ENCODE measurements at regions not wholly inside any gene's neighbourhood (a gene's known extent, or its start where the extent isn't known, plus 50 kb on each side); places are given as distances from the start of the nearest gene placed in this dataset.

DNA sequence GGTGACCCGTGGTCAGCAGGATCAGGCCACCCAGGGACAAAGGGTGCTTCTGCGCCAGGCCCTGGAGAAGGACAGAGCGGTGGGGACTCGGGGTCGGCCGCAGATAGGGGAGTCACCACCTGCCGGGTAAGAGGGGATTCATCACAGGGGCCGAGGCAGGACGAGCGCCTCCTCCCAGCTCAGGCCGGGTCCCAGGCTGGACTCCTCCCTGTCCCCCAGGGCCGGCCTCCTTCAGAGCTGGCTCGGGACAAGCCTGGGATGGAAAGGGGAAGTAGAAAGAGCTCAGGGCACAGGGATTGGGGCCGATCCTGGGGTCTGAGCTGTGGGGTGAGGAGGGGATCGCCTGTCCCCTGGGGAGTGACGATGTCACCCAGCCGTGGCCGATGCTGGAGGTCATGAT, 139.4 kb downstream of the GPCPD1 start:
- no peaks in the 10 kb centered on the region for H3K4me1 ChIP-seq (ENCODE audit: low read length)
- H3K9ac ChIP-seq (ENCODE audit: low read length), result no peak overlapping the region
- no peaks in the 10 kb centered on the region for H4K20me1 ChIP-seq (ENCODE audit: insufficient read depth, low read length)
- TF ChIP-seq, protein P1, sequence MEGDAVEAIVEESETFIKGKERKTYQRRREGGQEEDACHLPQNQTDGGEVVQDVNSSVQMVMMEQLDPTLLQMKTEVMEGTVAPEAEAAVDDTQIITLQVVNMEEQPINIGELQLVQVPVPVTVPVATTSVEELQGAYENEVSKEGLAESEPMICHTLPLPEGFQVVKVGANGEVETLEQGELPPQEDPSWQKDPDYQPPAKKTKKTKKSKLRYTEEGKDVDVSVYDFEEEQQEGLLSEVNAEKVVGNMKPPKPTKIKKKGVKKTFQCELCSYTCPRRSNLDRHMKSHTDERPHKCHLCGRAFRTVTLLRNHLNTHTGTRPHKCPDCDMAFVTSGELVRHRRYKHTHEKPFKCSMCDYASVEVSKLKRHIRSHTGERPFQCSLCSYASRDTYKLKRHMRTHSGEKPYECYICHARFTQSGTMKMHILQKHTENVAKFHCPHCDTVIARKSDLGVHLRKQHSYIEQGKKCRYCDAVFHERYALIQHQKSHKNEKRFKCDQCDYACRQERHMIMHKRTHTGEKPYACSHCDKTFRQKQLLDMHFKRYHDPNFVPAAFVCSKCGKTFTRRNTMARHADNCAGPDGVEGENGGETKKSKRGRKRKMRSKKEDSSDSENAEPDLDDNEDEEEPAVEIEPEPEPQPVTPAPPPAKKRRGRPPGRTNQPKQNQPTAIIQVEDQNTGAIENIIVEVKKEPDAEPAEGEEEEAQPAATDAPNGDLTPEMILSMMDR (IDR thresholded peaks at IDR 0.05; ENCODE audit: low read depth, low read length), result no peak
- TF ChIP-seq EZH2phosphoT487 (IDR thresholded peaks at IDR 0.05; ENCODE audit: low read depth), result no peak
- H3K4me2 ChIP-seq (ENCODE audit: low read length), result no peak overlapping the region
- no peak overlapping the region for H3K27ac ChIP-seq (ENCODE audit: low read length)
- no peaks in the 10 kb centered on the region for H3K36me3 ChIP-seq (replicated peaks; ENCODE audit: low read depth, low read length)
- H3K27me3 ChIP-seq (ENCODE audit: low read depth, low read length), result peaks cover 7% of the 10 kb centered on the region; the same call in 1 of the 2 replicates
- no peaks in the 10 kb centered on the region for H3K9me3 ChIP-seq (ENCODE audit: insufficient read depth, low read length)
- H3K4me3 ChIP-seq (ENCODE audit: low read length), result no peak overlapping the region
- H3K79me2 ChIP-seq (ENCODE audit: low read length), result no peaks in the 10 kb centered on the region
- no peak overlapping the region for H2AFZ ChIP-seq (ENCODE audit: low read depth, low read length)

DNA sequence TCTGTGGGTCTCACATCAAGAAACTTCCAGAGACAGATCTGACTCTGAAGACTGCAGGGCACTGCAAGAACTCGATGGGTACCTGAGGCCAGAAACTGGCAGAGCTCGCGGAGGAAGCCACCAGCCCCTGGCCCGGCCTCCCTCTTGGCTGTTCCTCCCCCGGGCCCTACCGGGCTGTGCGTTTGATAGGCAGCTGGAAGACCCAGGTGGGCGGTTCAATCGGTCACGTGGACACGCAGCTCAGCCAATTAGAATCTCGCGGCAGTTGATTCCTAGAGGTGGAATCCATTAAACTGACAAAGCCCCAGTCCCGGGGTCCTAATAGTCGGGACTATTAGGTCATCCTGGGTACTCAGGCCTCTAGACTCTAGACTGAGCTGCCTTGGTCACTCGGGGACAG, 139.9 kb downstream of the GPCPD1 start:
- no peak overlapping the region for H3K27ac ChIP-seq (ENCODE audit: low read length)
- no peaks in the 10 kb centered on the region for H3K4me1 ChIP-seq (ENCODE audit: low read length)
- no peak overlapping the region for H3K4me3 ChIP-seq (ENCODE audit: low read length)
- H3K9me3 ChIP-seq (ENCODE audit: insufficient read depth, low read length), result no peaks in the 10 kb centered on the region
- peaks cover 10% of the 10 kb centered on the region; the same call in 1 of the 2 replicates for H3K27me3 ChIP-seq (ENCODE audit: low read depth, low read length)
- no peak overlapping the region for H3K9ac ChIP-seq (ENCODE audit: low read length)
- no peaks in the 10 kb centered on the region for H3K79me2 ChIP-seq (ENCODE audit: low read length)
- no peaks in the 10 kb centered on the region for H4K20me1 ChIP-seq (ENCODE audit: insufficient read depth, low read length)
- no peak overlapping the region for H2AFZ ChIP-seq (ENCODE audit: low read depth, low read length)
- TF ChIP-seq, protein P1 (IDR thresholded peaks at IDR 0.05; ENCODE audit: low read depth, low read length), result no peak
- TF ChIP-seq EZH2phosphoT487 (IDR thresholded peaks at IDR 0.05; ENCODE audit: low read depth), result no peak
- H3K4me2 ChIP-seq (ENCODE audit: low read length), result no peak overlapping the region
- H3K36me3 ChIP-seq (replicated peaks; ENCODE audit: low read depth, low read length), result no peaks in the 10 kb centered on the region

DNA sequence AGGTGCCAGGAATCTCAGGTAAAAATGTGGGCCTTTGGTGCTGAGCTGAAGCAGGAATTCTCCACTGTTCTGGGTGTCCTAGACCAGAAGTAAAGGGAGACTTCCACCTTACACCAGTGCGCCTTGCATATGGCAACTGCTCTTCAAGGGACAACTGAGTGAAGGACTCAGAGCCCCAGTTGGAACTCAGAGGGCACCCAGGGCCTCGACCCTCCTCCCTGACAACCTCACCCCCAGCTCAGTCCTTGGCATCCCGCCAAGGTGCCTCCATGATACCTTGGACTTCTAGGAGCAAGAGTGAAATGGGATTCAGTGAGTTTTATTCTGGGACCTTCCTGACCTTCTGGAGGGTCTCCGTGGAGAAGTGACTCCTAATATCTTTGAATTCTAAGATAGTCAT, 140.3 kb downstream of the GPCPD1 start:
- H3K4me1 ChIP-seq (ENCODE audit: low read length), result no peaks in the 10 kb centered on the region
- H3K4me2 ChIP-seq (ENCODE audit: low read length), result no peak overlapping the region
- no peak overlapping the region for H3K4me3 ChIP-seq (ENCODE audit: low read length)
- no peaks in the 10 kb centered on the region for H4K20me1 ChIP-seq (ENCODE audit: insufficient read depth, low read length)
- H3K27me3 ChIP-seq (ENCODE audit: low read depth, low read length), result peaks cover 15% of the 10 kb centered on the region
- H3K9me3 ChIP-seq (ENCODE audit: insufficient read depth, low read length), result no peaks in the 10 kb centered on the region
- H3K9ac ChIP-seq (ENCODE audit: low read length), result no peak overlapping the region
- TF ChIP-seq, protein P1 (IDR thresholded peaks at IDR 0.05; ENCODE audit: low read depth, low read length), result no peak
- no peak for TF ChIP-seq EZH2phosphoT487 (IDR thresholded peaks at IDR 0.05; ENCODE audit: low read depth)
- H2AFZ ChIP-seq (ENCODE audit: low read depth, low read length), result no peak overlapping the region
- H3K27ac ChIP-seq (ENCODE audit: low read length), result no peak overlapping the region
- no peaks in the 10 kb centered on the region for H3K36me3 ChIP-seq (replicated peaks; ENCODE audit: low read depth, low read length)
- H3K79me2 ChIP-seq (ENCODE audit: low read length), result no peaks in the 10 kb centered on the region

DNA sequence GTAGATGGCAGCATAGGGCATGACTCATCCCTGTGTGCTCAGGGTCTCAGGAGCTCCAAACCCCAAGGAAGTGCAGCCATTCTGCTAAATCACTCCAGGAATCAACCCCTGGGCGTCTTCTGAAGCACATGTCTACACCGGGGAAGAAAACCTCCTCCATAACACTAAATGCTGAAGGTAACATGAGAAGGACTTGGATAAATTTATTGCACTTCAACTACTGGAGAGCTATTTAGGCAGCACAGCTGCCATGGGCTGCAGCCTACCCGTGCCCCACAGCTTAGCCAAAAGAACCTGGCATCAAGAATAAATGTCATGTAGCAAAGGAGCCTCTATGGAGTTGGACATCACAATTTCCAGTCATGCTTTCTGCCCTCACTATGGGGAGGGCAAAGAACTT, 141.7 kb downstream of the GPCPD1 start:
- Histone ChIP-seq H3K79me2 (ENCODE audit: low read length) (no peaks in the 10 kb centered on the region), H3K4me3 (ENCODE audit: low read length) (no peak overlapping the region), H3K4me1 (ENCODE audit: low read length) (no peaks in the 10 kb centered on the region), H3K9ac (ENCODE audit: low read length) (no peak overlapping the region), H3K4me2 (ENCODE audit: low read length) (no peak overlapping the region), H3K27ac (ENCODE audit: low read length) (no peak overlapping the region), H2AFZ (ENCODE audit: low read depth, low read length) (no peak overlapping the region), H3K9me3 (ENCODE audit: insufficient read depth, low read length) (no peaks in the 10 kb centered on the region), H3K36me3 (replicated peaks; ENCODE audit: low read depth, low read length) (no peaks in the 10 kb centered on the region), H3K27me3 (ENCODE audit: low read depth, low read length) (peaks cover 17% of the 10 kb centered on the region), H4K20me1 (ENCODE audit: insufficient read depth, low read length) (no peaks in the 10 kb centered on the region)
- no peak for TF ChIP-seq EZH2phosphoT487 (IDR thresholded peaks at IDR 0.05; ENCODE audit: low read depth)
- TF ChIP-seq, protein P1 (IDR thresholded peaks at IDR 0.05; ENCODE audit: low read depth, low read length), result no peak

All from OCI-LY3 (cell line).